HG02852 (cell line): ENCODE measurements at regions not wholly inside any gene's neighbourhood (a gene's known extent, or its start where the extent isn't known, plus 50 kb on each side); places are given as distances from the start of the nearest gene placed in this dataset.

Source experiments
- ATAC-seq: cut with Tn5 transposase; IDR thresholded peaks from one replicate; pipeline ENCODE4 v1.9.1; 2021; ENCODE audit warnings: mild to moderate bottlenecking, moderate library complexity; ENCODE audit not compliant: unreplicated experiment

GRCh38 chr12:34391771-34392581 lies 369.7 kb downstream of the ALG10 start:
- ATAC-seq, result no peak

DNA sequence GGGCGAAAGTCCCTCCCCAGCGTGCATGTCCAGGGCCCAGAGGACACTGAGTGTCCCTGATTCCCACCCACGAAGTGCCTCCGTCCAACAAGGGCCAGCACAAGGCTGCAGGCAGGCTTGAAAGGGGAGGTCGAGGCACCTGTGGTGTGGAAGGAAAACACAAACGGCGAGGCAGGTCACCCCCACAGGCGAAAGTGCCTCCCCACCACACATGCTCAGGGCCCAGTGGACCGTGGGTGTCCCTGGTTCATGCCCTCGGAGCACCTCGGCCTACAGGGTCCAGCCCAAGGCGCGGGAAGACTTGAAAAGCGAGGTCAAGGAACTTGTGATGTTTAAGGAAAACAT lies 370.4 kb downstream of the ALG10 start:
- no peak for ATAC-seq

GRCh38 chr12:34393086-34393820 lies 371.0 kb downstream of the ALG10 start:
- no peak for ATAC-seq

DNA sequence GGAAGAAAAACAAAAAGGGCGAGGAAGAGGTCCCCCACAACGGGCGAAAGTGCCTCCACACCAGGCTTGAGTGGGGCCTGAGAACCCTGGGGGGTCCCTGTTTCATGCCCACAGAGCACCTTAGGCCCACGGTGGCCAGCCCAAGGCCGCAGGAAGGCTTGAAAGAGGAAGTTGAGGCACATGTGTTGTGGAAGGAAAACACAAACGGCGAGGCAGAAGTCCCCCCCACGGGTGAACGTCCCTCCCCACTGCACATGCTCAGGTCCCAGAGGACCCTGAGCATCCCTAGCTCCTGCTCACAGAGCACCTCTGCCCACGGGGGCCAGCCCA lies 371.5 kb downstream of the ALG10 start:
- ATAC-seq, result no peak

- ATAC-seq, result no peak
These were observed 372.1 kb downstream of the ALG10 start for GRCh38 chr12:34394211-34395055.

- ATAC-seq, result no peak
These were observed 373.0 kb downstream of the ALG10 start for GRCh38 chr12:34395056-34396005.

DNA sequence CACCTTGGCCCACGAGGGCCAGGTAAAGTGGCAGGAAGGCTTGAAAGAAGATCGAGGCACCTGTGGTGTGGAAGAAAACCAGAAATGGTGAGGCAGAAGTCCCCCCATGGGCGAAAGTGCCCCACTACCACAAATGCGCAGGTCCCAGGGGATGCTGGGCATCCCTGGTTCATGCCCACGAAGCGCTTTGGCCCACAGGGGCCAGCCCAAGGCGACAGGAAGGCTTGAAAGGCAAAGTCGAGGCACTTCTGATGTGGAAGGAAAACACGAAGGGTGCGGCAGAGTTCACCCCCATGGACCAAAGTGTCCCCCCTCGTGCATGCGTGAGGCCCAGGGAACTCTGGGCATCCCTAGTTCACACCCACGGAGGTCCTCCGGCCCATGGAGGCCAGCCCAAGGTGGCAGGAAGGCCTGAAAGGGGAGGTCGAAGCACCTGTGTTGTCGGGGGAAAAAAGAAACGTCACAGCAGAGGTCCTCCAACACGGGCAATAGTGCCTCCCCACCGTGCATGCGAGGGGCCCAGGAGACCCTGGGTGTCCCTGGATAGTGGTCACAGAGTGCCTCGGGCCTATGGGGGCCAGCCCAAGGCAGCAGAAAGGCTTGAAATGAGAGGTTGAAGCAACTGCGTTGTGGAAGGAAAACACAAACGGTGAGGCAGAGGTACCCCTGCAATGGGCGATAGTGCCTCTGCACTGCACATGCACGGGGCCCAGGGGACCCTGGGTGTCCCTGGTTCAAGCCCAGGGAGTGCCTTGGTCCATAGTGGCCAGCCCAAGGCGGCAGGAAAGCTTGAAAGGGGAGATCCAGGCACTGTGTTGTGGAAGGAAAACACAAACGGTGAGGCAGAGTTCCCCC lies 373.9 kb downstream of the ALG10 start:
- no peak for ATAC-seq

DNA sequence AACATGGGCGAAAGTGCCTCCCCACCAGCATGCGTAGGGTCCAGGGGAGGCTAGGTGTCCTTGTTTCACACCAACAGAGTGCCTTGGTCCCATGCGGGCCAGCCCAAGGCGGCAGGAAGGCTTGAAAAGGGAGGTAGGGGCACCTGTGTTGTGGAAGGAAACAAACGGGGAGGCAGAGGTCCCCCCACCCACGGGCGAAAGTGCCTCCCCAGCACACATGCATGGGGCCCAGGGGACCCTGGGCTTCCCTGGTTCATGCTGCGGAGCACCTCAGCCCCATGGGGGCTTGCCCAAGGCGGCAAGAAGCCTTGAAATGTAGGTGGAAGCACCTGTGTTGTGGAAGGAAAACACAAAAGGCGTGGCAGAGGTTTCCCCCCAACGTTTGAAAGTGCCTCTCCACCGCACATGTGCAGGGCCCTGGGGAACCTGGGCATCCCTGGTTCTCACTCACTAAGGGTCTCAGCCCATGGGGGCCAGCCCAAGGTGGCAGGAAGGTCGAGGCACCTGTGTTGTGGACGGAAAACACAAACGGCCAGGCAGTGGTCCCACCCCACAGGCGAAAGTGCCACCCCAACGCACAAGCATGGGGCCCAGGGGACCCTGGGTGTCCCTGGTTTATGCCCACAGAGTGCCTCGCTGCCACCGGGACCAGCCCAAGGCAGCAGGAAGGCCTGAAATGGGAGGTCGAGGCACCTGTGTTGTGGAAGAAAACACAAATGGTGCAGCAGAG lies 374.7 kb downstream of the ALG10 start:
- ATAC-seq, result no peak

GRCh38 chr12:34397591-34398365 lies 375.5 kb downstream of the ALG10 start:
- ATAC-seq, result no peak

GRCh38 chr12:34398366-34398705 lies 376.0 kb downstream of the ALG10 start:
- no peak for ATAC-seq

DNA sequence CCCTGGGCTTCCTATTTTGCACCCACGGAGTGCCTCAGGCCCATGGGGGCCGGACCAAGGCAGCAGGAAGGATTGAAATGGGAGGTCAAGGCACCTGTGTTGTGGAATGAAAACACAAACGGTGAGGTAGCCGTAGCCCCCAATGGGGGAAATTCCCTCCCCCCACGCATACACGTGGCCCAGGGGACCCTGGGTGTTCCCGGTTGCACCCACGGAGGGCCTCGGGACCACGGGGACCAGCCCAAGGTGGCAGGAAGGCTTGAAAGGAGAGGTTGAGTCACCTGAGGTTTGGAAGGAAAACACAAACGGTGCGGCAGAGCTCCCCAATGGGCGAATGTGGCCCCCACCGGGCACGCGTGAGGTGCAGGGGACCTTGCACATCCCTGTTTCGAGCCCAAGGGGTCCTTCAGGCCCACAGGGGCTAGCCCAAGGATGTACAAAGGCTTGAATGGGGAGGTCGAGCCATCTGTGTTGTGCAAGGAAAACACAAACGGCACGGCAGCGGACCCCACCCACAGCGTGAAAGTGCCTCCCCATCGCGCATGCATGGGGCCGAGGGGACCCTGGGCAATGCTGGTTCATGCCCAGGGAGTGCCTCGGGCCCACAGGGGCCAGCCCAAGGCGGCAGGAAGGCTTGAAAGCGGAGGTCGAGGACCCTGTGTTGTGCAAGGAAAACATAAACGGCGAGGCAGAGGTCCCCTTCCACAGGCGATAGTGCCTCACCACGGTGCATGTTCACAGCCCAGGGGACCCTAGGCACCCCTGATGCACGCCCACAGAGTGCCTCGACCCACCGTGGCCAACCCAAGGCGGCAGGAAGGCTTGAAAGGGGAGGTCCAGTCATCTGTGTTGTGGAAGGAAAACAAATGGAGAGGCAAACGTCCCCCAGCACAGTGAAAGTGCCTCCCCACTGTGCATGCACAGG lies 376.7 kb downstream of the ALG10 start:
- no peak for ATAC-seq

DNA sequence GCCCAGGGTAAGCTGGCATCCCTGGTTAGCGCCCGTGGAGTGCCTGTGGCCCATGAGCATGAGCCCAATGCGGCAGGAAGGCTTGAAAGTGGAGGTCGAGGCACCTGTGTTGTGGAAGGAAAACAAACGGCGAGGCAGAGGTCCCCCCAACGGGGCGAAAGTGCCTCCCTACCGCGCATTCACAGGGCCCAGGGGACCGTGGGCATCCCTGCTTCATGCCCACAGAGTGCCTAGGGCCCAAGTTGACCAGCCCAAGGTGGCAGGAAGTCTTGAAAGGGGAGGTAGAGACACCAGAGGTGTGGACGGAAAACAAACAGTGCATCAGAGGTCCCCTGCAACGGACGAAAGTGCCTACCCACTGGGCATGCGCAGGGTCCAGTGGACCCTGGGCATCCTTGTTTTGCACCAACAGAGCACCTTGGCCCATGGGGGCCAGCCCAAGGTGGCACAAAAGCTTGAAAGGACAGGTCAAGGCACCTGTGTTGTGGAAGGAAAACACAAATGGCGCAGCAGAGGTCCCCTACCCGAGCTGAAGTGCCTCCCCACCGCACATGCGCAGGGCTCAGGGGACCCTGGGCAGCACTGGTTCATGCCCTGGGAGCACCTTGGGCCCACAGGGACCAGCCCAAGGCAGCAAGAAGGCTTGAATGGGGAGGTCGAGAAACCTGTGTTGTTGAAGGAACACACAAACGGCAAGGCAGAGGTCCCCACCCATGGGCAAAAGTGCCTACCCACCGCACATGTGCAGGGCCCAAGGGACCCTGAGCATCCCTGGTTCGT lies 377.5 kb downstream of the ALG10 start:
- no peak for ATAC-seq

GRCh38 chr12:34400411-34400881 lies 378.1 kb downstream of the ALG10 start:
- ATAC-seq, result no peak

DNA sequence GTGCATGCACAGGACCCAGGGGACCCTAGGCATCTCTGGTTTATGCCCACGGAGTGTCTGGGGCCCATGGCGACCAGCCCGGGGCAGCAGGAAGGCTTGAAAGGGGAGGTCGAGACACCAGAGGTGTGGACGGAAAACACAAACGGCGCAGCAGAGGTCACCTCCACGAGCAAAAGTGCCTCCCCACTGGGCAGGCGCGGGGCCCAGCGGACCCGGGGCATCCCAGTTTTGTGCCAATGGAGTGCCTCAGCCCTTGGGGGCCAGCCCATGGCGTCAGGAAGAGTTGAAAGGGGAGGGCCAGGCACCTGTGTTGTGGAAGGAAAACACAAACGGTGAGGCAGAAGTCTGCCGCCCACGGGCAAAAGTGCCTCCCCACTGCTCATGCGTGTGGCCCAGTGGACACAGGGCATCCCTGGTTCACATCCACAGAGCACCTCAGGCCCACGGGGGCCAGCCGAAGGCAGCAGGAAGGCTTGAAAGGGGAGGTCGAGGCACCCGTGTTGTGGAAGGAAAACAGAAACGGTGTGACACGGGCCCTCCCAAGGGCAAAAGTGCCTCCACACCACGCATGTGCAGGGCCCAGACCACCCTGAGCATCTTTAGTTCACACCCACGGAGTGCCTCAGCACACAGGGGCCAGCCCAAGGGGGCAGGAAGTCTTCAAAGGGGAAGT lies 378.8 kb downstream of the ALG10 start:
- ATAC-seq, result no peak

- ATAC-seq, result no peak
These were observed 379.4 kb downstream of the ALG10 start for GRCh38 chr12:34401659-34402227.
